ENCODE measurements at regions not wholly inside any gene's neighbourhood (a gene's known extent, or its start where the extent isn't known, plus 50 kb on each side); places are given as distances from the start of the nearest gene placed in this dataset.

DNA sequence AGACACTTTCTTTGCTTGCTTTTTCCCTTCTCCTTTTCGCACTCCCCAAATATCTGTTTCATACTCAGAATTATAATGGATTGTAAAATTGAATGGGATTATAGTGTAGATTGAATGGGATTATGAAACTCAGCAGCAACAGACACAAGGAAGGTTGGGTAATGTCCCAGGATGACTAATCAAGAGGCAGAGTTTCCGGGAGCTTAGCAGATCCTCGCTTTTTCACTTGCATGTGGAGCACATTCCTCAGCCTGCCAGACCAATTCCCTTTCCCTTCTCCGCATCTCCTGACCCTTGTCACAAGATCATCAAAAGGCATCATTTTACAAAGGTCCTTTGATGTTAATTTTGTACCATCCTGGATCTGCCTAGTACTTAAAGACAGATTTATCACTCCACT, 55.1 kb upstream of the SLC1A1 start:
- no peak for TF ChIP-seq POLR2A (IDR thresholded peaks at IDR 0.05)
- TF ChIP-seq, protein P1, sequence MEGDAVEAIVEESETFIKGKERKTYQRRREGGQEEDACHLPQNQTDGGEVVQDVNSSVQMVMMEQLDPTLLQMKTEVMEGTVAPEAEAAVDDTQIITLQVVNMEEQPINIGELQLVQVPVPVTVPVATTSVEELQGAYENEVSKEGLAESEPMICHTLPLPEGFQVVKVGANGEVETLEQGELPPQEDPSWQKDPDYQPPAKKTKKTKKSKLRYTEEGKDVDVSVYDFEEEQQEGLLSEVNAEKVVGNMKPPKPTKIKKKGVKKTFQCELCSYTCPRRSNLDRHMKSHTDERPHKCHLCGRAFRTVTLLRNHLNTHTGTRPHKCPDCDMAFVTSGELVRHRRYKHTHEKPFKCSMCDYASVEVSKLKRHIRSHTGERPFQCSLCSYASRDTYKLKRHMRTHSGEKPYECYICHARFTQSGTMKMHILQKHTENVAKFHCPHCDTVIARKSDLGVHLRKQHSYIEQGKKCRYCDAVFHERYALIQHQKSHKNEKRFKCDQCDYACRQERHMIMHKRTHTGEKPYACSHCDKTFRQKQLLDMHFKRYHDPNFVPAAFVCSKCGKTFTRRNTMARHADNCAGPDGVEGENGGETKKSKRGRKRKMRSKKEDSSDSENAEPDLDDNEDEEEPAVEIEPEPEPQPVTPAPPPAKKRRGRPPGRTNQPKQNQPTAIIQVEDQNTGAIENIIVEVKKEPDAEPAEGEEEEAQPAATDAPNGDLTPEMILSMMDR (IDR thresholded peaks at IDR 0.05) = no peak
